Osteocyte (in vitro differentiated cells): ENCODE measurements at regions not wholly inside any gene's neighbourhood (a gene's known extent, or its start where the extent isn't known, plus 50 kb on each side); places are given as distances from the start of the nearest gene placed in this dataset.
A peak's percentile ranks its signal among the peaks of the same experiment; 100 is the strongest.

ENCODE experiments used
- DNase-seq: peaks from one replicate; pipeline ENCODE4 v3.0.0; 2021; ENCODE audit warnings: mixed read lengths; ENCODE audit not compliant: unreplicated experiment; ENCODE audit errors: extremely low spot score
- H3K27ac Mint-ChIP-seq: one replicate; pipeline ENCODE4 v1.8.0; 2021; ENCODE audit warnings: mild to moderate bottlenecking, mixed read lengths; ENCODE audit not compliant: unreplicated experiment
- H3K27me3 Mint-ChIP-seq: one replicate; pipeline ENCODE4 v1.8.0; 2021; ENCODE audit warnings: mixed read lengths; ENCODE audit not compliant: unreplicated experiment
- H3K36me3 Mint-ChIP-seq: one replicate; pipeline ENCODE4 v1.8.0; 2021; ENCODE audit warnings: mixed read lengths; ENCODE audit not compliant: unreplicated experiment
- H3K4me1 Mint-ChIP-seq: one replicate; pipeline ENCODE4 v1.8.0; 2021; ENCODE audit warnings: mixed read lengths; ENCODE audit not compliant: unreplicated experiment
- H3K4me3 Mint-ChIP-seq: one replicate; pipeline ENCODE4 v1.8.0; 2021; ENCODE audit warnings: mild to moderate bottlenecking, moderate library complexity, mixed read lengths; ENCODE audit not compliant: unreplicated experiment
- H3K9me3 Mint-ChIP-seq: one replicate; pipeline ENCODE4 v1.8.0; 2021; ENCODE audit warnings: mixed read lengths; ENCODE audit not compliant: unreplicated experiment
- TF ChIP-seq, protein P1 (sequence below): fragments of 200-600 bp; sonication (generic); IDR thresholded peaks from 2 replicates; pipeline ENCODE4 v1.5.0; 2021; ENCODE audit warnings: antibody characterized with exemption, mild to moderate bottlenecking, moderate library complexity

DNA sequence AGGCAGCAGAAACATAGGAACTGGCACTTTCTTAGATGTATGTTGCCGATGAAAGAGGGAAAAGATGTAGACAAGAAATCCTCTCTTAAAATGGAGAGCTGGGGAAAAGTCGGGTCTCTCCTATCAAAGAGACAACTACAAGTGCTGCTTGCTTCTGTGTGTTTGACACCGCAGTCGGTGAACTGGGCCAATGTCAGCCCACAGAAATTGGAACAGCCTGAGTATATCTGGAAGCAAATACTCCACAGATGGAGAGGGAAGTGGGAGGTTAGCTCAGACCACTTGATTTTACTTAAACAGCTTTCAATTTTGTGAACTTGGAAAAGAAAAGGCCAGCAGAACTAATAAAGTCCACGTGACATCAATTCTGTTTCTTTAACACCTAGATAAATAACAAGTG lies 230.9 kb upstream of the FAT1 start:
- no peak overlapping the region for H3K27ac Mint-ChIP-seq
- no peak for DNase-seq
- no peaks in the 10 kb centered on the region for H3K36me3 Mint-ChIP-seq
- H3K4me1 Mint-ChIP-seq = no peaks in the 10 kb centered on the region
- peaks cover 7% of the 10 kb centered on the region for H3K9me3 Mint-ChIP-seq
- H3K27me3 Mint-ChIP-seq = no peaks in the 10 kb centered on the region
- TF ChIP-seq, protein P1, sequence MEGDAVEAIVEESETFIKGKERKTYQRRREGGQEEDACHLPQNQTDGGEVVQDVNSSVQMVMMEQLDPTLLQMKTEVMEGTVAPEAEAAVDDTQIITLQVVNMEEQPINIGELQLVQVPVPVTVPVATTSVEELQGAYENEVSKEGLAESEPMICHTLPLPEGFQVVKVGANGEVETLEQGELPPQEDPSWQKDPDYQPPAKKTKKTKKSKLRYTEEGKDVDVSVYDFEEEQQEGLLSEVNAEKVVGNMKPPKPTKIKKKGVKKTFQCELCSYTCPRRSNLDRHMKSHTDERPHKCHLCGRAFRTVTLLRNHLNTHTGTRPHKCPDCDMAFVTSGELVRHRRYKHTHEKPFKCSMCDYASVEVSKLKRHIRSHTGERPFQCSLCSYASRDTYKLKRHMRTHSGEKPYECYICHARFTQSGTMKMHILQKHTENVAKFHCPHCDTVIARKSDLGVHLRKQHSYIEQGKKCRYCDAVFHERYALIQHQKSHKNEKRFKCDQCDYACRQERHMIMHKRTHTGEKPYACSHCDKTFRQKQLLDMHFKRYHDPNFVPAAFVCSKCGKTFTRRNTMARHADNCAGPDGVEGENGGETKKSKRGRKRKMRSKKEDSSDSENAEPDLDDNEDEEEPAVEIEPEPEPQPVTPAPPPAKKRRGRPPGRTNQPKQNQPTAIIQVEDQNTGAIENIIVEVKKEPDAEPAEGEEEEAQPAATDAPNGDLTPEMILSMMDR = no peak
- no peak overlapping the region for H3K4me3 Mint-ChIP-seq

DNA sequence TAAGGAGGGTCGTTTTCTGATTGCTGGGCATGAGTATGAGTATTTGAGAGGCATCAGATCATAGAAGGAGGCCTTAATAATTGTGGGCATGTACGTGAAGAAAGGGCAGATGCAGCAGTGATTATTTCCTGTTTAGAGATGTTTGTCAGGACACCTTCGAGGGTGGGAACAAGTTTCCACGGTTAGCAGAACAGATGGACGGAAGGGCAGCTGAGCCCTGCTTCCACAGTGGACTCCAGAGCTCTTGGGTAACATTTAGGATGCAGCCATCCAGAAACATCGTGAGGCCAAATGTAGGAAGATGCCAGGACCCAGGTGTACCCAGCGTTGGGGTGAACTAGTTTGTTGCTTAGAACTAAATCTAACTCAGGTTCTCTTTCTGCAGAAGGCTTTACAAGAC lies 231.3 kb upstream of the FAT1 start:
- DNase-seq = no peak
- H3K27ac Mint-ChIP-seq = no peak overlapping the region
- H3K9me3 Mint-ChIP-seq = peaks cover 7% of the 10 kb centered on the region
- H3K36me3 Mint-ChIP-seq = no peaks in the 10 kb centered on the region
- H3K4me3 Mint-ChIP-seq = no peak overlapping the region
- no peaks in the 10 kb centered on the region for H3K4me1 Mint-ChIP-seq
- H3K27me3 Mint-ChIP-seq = no peaks in the 10 kb centered on the region
- TF ChIP-seq, protein P1 = no peak

DNA sequence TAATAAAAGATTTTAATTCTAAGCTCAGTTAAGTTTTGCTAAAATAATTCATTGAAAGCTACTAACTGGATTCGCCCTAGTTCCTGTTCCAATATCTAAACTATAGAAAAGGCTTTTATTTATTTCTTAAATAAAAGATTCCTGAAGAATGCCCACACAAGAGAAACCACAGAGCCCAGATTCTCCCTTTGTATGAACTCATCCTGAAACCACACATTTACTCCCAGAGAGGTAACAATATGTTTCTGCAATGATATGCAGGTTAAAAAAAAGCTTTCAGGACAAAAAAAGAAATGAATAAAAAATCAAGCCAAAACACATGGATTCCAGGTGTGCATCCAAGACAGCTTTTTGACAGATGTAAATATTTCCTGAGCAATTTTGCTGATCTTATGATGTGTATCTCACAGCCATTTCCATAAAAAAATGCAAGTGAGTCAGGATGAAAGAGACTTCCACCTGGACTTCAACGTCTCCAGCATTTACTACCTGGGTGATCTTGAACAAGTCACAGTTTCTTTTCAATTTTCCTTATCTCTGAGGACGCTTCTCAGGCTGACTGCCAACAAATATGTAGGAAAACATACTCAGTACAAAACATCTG lies 234.4 kb upstream of the FAT1 start:
- no peak for DNase-seq
- Mint-ChIP-seq H3K4me3 (no peak overlapping the region), H3K36me3 (no peaks in the 10 kb centered on the region), H3K4me1 (no peaks in the 10 kb centered on the region), H3K27ac (no peak overlapping the region), H3K27me3 (no peaks in the 10 kb centered on the region), H3K9me3 (no peaks in the 10 kb centered on the region)
- TF ChIP-seq, protein P1 = no peak

DNA sequence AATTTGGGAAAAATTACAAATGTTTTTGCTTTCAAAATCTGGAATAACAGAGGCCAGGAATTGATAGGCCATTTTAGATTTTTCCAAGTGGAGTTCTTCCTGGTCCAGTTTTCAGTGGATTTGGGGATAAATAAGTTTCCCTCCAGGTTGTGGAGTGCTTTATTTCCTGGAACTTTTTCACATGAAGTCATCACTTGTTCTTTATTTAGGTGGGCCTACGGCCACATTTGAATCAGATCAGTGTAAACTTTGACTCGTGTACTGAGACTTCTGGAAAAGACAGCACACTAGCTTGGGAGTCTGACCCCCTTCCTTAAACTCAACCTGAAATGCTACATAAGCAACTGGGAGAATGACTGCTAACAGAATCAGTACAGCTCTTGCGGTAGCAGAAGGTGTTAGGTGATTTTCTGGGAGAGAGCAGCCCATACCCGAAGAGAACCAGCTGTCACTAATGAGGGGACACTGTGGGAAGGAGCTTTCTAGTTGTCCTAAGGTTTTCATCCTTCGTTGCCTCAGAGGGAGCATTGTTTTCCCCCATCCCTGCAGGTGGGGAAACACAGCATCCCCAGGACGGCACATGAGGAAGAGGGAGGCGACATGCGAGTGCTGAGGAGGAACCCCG lies 235.2 kb upstream of the FAT1 start:
- no peak for DNase-seq
- H3K27ac Mint-ChIP-seq = no peak overlapping the region
- no peaks in the 10 kb centered on the region for H3K4me1 Mint-ChIP-seq
- H3K36me3 Mint-ChIP-seq = no peaks in the 10 kb centered on the region
- TF ChIP-seq, protein P1 = no peak
- H3K4me3 Mint-ChIP-seq = no peak overlapping the region
- H3K27me3 Mint-ChIP-seq = no peaks in the 10 kb centered on the region
- H3K9me3 Mint-ChIP-seq = no peaks in the 10 kb centered on the region

DNA sequence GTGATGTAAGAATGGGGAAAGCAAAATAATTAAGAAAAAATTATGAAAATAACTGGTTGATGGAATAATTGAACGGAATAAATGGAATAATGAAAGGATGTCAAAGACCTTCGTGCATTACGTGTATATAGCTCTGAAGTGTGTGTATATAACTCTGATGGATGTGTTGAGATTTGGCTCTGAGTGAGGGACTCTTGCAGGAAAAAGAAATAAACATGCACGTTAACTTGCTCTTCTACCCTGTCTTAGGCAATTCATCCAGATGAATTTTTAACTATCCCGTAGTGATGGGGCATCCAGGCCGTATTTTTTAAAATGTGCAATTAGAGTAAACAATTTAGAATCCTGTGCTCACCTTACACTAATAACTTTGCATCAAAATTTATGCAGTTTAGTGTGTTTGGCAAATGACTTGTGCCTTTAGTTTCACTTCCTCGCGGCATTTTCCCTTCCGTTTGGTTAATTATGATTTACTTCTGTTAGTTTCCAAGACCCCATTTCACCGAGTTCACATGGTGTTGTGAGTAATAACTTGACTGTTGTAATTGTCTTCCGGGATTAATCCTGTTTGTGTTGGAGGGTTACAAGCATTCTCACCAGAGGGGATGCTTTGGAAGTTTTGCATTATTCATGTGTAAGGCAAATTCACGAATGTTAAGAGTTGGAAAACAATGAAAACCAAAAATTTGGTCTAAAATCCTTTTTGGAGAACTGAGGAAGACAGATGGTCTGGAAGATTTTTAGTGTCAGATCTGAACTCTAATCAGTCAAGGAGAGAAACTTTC lies 256.5 kb upstream of the FAT1 start:
- Mint-ChIP-seq H3K4me3 (no peak overlapping the region), H3K36me3 (peaks cover 2% of the 10 kb centered on the region), H3K4me1 (peaks cover 28% of the 10 kb centered on the region), H3K27me3 (no peaks in the 10 kb centered on the region), H3K27ac (peak overlapping the region; percentile 48), H3K9me3 (no peaks in the 10 kb centered on the region)
- DNase-seq = no peak
- TF ChIP-seq, protein P1 = no peak
